ENCODE measurements at regions not wholly inside any gene's neighbourhood (a gene's known extent, or its start where the extent isn't known, plus 50 kb on each side); places are given as distances from the start of the nearest gene placed in this dataset.

- DNase-seq: no peak
Measured at GRCh38 chr5:77157732-77158532, 52.5 kb upstream of the PDE8B start.

DNA sequence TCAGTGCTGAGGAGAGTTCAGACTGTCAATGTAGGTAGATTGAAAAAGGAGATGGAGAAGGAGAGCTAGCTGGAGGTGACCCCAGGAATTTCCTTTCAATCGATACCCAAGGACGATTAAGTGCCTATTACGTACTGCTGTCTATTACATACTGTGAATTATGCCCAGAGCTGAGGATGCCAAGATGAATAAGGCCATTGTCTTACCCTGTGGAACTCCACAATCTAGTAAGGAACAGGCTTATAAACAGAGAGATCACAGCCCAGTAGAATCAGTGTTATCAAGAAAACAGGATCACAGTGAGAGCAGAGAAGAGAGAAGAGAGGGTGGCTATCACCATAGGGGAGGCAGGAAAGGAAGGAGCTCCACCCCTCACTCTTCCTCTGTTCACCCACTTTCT is 54.1 kb upstream of the PDE8B start:
- DNase-seq: no peak

- no peak for DNase-seq
Measured at GRCh38 chr5:77155179-77155785, 55.2 kb upstream of the PDE8B start.

GRCh38 chr5:77152441-77152840 is 58.0 kb upstream of the PDE8B start:
- no peak for DNase-seq

DNA sequence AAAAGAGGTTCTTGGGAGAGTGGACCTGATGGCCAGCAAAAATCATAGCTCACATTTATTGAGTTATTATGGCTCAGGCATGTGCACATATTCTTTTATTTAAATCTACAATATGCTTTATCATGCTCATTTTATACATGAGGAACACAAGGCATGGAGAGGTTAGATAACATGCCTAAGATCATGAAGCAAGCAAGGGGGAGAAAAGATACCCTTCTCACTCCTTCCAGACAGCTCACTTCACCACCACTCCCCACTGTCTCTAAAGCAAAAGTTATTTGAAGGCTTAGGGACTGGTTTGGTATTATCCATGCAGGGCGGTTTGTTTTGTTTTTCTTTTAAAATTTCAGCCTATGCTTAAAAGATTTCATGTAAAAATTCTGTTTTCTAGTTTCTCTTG is 59.0 kb upstream of the PDE8B start:
- no peak for DNase-seq

DNA sequence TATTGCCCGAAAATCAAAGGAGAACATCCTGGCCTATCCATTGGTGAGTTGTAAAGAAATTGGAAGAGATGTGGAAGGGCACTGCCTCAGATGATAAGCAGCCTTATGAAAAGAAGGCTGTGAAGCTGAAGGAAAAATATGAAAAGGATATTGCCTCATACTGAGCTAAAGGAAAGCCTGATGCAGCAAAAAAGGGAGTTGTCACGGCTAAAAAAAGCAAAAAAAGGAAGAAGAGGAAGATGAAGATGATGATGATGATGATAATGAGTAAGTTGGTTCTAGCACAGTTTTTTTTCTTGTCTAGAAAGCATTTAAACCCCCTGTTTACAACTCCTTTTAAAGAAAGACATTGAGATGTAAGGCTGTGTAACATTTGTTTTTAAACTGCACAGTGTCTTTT is 59.8 kb upstream of the ZBED3 start:
- DNase-seq: no peak

GRCh38 chr5:77145666-77146065 is 58.6 kb upstream of the ZBED3 start:
- no peak for DNase-seq

- DNase-seq: no peak
Measured at GRCh38 chr5:77144837-77145139, 57.7 kb upstream of the ZBED3 start.

DNA sequence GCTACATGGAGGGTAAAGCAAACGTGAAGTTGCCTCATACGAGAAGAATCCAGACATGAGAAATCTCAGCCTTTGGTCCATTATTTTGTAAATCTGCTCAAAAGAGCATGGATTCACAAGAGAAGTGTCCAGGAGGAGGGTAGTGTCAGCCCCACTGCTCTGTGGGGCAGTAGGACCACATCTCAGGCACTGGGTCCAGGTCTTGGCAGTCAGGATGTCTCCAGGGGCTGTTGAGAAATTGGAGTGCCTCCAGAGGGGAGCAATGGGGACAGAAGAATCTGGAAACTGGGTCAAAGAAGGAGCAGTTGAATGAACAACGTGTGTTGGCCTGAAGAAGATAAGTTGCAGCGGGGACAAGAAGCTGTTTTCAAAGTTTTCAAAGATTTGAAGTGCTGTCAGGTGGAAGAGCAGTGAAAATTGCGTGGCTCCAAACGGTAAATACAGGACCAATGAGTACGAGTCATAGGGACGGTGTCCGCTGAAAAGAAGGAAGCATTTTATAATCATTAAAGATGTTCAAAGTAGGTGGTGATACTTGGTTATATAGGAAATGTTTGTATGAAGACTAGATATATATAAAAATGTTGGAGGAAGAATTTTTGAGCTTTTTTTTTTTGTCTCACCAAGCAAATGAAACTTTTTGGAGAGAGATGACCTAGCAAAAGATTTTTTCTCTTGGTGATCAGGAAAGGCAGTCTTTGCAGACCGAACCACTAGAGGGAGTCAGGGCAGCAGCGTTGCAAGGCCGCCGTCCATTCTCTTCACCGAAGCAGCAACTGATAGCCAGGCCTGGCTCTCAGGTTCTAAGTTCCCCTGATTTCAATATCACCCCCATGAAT is 57.1 kb upstream of the ZBED3 start:
- DNase-seq: peak; percentile 60 to 86 (median 81)

- DNase-seq: no peak
Measured at GRCh38 chr5:77140350-77140749, 53.3 kb upstream of the ZBED3 start.

DNA sequence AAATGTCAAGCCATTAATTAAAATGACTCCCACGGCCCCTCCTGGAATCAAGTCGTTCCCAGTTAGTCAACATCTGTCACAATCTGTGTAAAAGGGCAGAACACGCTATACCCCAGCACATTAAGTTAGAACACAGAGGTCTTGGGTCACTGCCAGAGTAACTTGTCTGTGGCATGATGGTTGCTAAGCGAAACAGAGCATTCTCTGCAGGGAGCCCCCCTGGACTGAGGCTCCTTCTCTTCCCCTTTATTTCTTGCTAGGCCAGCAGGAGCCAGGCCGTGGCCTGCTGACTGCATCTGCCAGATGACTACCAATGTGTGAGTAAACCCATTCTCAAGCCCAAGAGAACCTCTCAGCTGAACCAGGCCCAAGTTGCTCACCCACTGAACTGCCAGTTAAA is 51.9 kb upstream of the ZBED3 start:
- no peak for DNase-seq

Data from muscle of back (tissue), 3 donors.